OCI-LY7 (cell line): ENCODE measurements at regions not wholly inside any gene's neighbourhood (a gene's known extent, or its start where the extent isn't known, plus 50 kb on each side); places are given as distances from the start of the nearest gene placed in this dataset.

Experiments
- EZH2phosphoT487 ChIP-seq: fragments of 200-600 bp; sonication (generic); IDR thresholded peaks from 2 replicates; pipeline ENCODE4 v1.6.1; 2018; ENCODE audit warnings: low read depth, borderline replicate concordance, mild to moderate bottlenecking, mixed run types, antibody characterized with exemption, low read length, moderate library complexity, mixed read lengths
- TF ChIP-seq, protein P1 (sequence below): fragments of 200-600 bp; sonication (generic); conservative IDR thresholded peaks from 2 replicates; pipeline ENCODE4 v1.5.1; 2014; ENCODE audit warnings: mild to moderate bottlenecking, antibody characterized with exemption, low read length, moderate library complexity, mixed read lengths

DNA sequence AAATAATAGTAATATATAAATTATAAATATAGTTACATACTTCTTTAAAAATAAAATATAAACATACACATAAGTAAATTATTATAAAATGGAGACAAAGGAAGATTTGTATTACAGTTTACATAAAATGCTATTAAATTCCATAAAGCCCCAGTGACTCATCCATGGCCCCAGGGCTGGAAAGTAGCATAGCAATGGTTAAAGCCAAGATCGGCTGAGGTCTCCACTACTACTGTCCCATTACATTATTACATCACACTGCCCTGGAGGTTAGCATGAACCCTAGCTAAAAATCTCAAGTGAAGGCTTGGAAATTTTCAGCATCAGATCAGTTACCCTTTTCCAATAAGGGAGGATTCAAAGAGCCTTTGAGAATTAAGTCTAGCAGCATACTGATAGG, 936.2 kb downstream of the DSC3 start:
- TF ChIP-seq, protein P1, sequence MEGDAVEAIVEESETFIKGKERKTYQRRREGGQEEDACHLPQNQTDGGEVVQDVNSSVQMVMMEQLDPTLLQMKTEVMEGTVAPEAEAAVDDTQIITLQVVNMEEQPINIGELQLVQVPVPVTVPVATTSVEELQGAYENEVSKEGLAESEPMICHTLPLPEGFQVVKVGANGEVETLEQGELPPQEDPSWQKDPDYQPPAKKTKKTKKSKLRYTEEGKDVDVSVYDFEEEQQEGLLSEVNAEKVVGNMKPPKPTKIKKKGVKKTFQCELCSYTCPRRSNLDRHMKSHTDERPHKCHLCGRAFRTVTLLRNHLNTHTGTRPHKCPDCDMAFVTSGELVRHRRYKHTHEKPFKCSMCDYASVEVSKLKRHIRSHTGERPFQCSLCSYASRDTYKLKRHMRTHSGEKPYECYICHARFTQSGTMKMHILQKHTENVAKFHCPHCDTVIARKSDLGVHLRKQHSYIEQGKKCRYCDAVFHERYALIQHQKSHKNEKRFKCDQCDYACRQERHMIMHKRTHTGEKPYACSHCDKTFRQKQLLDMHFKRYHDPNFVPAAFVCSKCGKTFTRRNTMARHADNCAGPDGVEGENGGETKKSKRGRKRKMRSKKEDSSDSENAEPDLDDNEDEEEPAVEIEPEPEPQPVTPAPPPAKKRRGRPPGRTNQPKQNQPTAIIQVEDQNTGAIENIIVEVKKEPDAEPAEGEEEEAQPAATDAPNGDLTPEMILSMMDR, result no peak
- no peak for TF ChIP-seq EZH2phosphoT487
